H1 (cell line): ENCODE measurements at regions not wholly inside any gene's neighbourhood (a gene's known extent, or its start where the extent isn't known, plus 50 kb on each side); places are given as distances from the start of the nearest gene placed in this dataset.

Source experiments
- NRF1 ChIP-seq: IDR thresholded peaks from 2 replicates; pipeline ENCODE4 v1.6.1; 2011; ENCODE audit warnings: mild to moderate bottlenecking, low read depth, low read length, improper control_type of control experiment
- POLR2A ChIP-seq, 2 experiments: IDR thresholded peaks; 1 replicate in 1 of 2; 2 replicates in 1 of 2; pipeline ENCODE4 v1.6.1; 2011; ENCODE audit warnings: low read depth in 2 of 2, low read length in 2 of 2, mild to moderate bottlenecking in 2 of 2; ENCODE audit errors: control extremely low read depth in 1 of 2
- POLR2AphosphoS5 ChIP-seq: IDR thresholded peaks from 2 replicates; pipeline ENCODE4 v1.6.1; 2011; ENCODE audit warnings: low read depth, low read length
- SP1 ChIP-seq: IDR thresholded peaks from 2 replicates; pipeline ENCODE4 v1.6.1; 2011; ENCODE audit warnings: low read depth, low read length
- TAF1 ChIP-seq: IDR thresholded peaks from 2 replicates; pipeline ENCODE4 v1.6.1; 2011; ENCODE audit warnings: mild to moderate bottlenecking, low read depth, low read length
- TEAD4 ChIP-seq: IDR thresholded peaks from 2 replicates; pipeline ENCODE4 v1.6.1; 2012; ENCODE audit warnings: low read depth, low read length, inconsistent platforms, mixed read lengths
- TF ChIP-seq, protein P1 (sequence below), 3 experiments: IDR thresholded peaks; 1 replicate in 2 of 3; 2 replicates in 1 of 3; pipeline versions ENCODE4 v1.5.1 to v1.6.1; 2011; ENCODE audit warnings: low read length in 3 of 3, mild to moderate bottlenecking in 3 of 3, inconsistent platforms in 2 of 3, low read depth in 1 of 3, moderate library complexity in 1 of 3; ENCODE audit not compliant: insufficient read depth in 1 of 3; ENCODE audit errors: control extremely low read depth in 1 of 3

DNA sequence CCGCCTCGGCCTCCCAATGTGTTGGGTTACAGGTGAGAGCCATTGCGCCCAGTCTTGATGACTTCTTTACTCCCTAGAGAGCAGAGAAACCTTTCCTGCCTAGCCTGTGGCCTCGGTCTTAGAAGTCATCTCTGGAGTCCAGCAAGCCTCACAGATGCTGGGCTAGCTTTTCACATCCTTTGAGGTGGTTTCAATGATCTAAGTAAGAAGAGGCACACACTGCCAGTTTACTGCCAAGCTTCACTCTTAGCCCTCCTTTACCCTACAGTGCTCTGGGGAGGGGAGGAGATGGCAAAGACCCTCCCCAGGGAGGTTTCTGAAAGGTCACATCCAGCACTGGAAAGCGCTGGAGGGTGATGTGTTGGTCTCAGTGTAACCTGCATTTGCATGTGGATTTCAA lies 304.8 kb downstream of the PCNX1 start:
- TF ChIP-seq, protein P1, sequence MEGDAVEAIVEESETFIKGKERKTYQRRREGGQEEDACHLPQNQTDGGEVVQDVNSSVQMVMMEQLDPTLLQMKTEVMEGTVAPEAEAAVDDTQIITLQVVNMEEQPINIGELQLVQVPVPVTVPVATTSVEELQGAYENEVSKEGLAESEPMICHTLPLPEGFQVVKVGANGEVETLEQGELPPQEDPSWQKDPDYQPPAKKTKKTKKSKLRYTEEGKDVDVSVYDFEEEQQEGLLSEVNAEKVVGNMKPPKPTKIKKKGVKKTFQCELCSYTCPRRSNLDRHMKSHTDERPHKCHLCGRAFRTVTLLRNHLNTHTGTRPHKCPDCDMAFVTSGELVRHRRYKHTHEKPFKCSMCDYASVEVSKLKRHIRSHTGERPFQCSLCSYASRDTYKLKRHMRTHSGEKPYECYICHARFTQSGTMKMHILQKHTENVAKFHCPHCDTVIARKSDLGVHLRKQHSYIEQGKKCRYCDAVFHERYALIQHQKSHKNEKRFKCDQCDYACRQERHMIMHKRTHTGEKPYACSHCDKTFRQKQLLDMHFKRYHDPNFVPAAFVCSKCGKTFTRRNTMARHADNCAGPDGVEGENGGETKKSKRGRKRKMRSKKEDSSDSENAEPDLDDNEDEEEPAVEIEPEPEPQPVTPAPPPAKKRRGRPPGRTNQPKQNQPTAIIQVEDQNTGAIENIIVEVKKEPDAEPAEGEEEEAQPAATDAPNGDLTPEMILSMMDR (IDR thresholded peaks at IDR 0.05; ENCODE audit: control extremely low read depth in 1 of 3, insufficient read depth in 1 of 3, low read depth in 1 of 3, low read length in 3 of 3): no peak
- TF ChIP-seq TEAD4 (no peak), POLR2A (IDR thresholded peaks at IDR 0.05; ENCODE audit: control extremely low read depth in 1 of 2, low read depth in 2 of 2, low read length in 2 of 2) (no peak), POLR2AphosphoS5 (no peak), SP1 (no peak), TAF1 (no peak), NRF1 (no peak)
